ENCODE measurements at regions not wholly inside any gene's neighbourhood (a gene's known extent, or its start where the extent isn't known, plus 50 kb on each side); places are given as distances from the start of the nearest gene placed in this dataset.
"Not testable (repeated sequence)": the region's sequence is repeated elsewhere in the genome, so short reads cannot be mapped to it uniquely, and the experiment has no call there.

DNA sequence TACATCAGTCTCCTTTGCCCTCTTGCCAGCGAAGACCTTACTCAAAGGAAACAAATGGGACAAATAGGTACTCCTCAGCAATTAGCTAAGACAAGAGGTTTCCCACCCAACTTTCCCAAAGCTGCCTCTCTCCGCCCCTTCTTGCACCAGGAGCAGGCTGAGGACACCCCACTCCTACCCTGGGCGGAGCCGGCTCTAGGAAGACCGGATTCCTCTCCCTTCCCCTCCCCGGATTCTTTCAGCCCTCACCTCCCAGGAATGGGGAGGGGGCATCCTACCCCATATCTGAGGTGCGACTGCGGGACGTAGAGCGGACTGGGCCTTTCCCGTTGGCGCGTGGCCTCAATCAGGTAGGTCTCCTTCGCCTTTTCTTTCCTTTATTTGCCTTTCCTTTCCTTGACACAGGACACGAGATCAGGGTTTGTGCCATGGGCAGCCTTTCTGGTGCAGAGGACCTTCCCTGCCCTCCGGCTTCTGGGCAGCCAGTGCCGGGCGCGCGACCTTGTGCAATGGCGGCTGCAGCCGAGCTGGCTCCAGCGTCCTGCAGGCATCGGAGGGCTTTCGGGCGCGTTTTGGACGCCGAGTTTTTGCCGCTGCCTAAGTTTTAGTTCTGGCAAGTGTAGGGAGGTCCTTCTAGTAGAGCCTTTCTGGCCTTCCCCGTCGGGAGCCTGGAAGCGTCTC is 279.9 kb downstream of the PLS3 start:
- not testable (repeated sequence) for DNase-seq (ENCODE audit: low spot score)

- DNase-seq (ENCODE audit: low spot score): not testable (repeated sequence)
Measured at GRCh38 chrX:115850986-115851385, 290.0 kb downstream of the PLS3 start.

DNA sequence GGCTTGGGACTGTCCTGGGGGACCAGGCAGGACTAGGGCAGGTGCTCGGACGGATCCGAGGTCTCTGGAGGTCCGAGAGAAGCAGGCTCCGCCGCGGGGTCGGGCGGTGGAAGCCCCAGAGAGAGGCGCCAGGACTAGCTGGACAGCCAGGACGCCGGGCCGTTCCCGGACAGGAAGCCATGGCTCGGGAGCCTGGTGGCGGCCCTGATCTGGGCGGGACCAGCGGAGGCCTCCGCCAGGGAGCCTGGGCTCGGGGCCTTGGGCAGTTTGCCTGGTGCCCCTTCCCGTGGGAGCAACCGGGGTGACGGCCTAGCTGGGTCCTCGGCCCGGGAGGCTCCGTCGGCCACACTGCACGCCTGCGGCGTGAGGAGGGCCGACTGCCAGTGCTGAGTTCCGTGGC is 292.3 kb downstream of the PLS3 start:
- DNase-seq (ENCODE audit: low spot score): not testable (repeated sequence)

DNA sequence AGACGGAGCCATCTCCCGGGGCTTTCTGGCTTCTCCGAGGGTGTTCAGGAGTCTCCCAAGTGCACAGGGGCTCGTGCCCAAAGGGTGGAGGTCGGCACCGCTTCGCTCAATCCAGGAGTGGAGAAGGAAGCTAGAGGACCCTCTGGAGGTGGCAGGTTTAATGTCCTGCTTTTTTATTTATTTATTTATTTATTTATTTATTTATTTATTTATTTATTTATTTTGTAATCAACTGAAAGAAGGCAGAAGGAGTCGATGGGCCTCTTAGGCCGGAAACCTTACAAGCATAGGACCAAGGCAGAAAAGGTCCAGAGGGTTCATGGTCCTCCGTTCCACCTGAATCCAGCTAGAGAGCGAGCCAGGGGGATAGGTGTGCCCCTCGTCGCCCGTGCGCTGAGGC is 289.4 kb upstream of the AGTR2 start:
- not testable (repeated sequence) for DNase-seq (ENCODE audit: low spot score)

DNA sequence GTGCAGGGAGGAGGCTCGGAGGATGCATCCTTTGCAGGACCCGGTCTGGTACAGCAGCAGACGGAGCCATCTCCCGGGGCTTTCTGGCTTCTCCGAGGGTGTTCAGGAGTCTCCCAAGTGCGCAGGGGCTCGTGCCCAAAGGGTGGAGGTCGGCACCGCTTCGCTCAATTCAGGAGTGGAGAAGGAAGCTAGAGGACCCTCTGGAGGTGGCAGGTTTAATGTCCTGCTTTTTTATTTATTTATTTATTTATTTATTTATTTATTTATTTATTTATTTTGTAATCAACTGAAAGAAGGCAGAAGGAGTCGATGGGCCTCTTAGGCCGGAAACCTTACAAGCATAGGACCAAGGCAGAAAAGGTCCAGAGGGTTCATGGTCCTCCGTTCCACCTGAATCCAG is 286.4 kb upstream of the AGTR2 start:
- DNase-seq (ENCODE audit: low spot score): not testable (repeated sequence)

DNA sequence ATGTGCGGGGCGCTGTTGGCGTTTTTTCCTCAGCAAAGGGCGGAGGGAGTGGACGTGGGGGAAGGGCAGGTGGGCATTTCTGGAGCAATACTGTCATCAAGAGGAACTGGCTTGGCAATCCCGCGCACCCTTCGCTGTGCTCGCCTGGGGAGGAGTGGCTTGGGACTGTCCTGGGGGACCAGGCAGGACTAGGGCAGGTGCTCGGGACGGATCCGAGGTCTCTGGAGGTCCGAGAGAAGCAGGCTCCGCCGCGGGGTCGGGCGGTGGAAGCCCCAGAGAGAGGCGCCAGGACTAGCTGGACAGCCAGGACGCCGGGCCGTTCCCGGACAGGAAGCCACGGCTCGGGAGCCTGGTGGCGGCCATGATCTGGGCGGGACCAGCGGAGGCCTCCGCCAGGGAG is 282.5 kb upstream of the AGTR2 start:
- peak; percentile 54 for DNase-seq (ENCODE audit: low spot score)

DNA sequence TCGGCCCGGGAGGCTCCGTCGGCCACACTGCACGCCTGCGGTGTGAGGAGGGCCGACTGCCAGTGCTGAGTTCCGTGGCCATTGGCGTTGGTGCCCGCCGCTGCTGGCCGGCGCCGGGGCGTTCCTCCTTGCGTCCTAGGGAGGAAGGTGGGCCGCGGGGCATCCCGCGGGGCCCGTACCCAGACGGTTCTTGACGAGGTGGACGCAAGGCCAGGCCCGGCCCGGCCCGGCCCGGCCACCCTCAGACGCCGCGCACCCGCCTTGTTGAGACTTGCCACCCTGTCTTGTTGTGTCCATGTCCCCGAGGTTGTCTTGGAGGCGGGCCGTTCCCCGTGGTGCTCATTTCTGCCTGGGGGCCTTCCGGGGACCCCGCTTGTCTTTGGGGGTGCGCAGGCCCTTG is 282.0 kb upstream of the AGTR2 start:
- not testable (repeated sequence) for DNase-seq (ENCODE audit: low spot score)

DNA sequence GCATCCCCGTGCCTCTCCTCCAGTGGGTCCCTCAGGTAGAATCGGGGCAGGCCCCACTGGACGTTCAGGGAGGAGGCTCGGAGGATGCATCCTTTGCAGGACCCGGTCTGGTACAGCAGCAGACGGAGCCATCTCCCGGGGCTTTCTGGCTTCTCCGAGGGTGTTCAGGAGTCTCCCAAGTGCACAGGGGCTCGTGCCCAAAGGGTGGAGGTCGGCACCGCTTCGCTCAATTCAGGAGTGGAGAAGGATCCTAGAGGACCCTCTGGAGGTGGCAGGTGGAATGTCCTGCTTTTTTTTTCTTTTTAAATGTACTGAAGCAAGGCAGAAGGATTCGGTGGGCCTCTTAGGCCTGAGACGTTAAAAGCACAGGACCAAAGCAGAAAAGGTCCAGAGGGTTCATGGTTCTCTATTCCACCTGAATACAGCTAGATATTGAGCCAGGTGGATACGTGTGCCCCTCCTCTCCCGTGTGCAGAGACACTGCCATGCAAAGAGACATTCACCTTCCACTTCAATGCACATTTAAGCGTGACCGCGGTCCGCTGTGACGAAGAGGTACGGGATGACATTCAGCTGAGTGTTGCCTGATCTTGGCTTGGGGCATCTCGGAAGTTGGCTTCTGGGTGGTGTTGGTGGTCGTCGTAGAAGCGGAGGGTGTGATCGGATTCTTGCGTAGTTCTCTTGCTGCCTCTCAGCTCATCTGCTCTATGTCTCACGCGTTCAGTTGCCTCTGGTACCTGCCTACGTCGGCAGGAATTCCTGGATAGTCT is 281.2 kb upstream of the AGTR2 start:
- no peak for DNase-seq (ENCODE audit: low spot score)

DNA sequence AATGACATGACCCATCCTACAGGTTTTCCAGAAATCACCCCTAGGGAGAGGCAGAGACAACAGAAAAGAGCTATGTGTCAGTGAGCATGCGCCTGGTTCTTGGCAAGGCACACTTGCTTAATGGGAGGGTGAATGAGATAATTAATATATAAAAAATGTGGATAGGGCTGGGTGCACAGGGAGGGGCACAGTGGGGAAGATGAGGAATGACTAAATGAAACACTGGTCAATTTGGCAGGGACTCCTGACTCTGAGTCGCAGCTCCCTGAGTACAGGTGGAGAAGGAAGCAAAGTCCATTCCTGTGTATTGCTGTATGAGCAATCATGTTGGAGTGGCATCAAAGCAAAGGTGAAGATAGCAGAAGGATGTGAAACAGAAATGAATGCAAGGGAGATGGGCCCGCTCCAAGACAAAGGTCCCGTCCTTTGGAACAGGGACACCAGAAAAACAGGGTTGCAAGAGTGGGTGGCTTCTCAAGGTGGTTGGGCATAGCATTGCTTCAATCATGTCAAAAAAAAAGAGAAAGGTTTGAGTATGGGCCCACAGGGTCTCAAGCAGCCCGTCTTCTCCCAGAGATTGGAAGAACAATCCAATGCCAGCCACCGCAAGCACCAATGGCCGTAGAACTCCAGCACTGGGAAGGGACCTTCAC is 278.4 kb upstream of the AGTR2 start:
- no peak for DNase-seq (ENCODE audit: low spot score)

DNA sequence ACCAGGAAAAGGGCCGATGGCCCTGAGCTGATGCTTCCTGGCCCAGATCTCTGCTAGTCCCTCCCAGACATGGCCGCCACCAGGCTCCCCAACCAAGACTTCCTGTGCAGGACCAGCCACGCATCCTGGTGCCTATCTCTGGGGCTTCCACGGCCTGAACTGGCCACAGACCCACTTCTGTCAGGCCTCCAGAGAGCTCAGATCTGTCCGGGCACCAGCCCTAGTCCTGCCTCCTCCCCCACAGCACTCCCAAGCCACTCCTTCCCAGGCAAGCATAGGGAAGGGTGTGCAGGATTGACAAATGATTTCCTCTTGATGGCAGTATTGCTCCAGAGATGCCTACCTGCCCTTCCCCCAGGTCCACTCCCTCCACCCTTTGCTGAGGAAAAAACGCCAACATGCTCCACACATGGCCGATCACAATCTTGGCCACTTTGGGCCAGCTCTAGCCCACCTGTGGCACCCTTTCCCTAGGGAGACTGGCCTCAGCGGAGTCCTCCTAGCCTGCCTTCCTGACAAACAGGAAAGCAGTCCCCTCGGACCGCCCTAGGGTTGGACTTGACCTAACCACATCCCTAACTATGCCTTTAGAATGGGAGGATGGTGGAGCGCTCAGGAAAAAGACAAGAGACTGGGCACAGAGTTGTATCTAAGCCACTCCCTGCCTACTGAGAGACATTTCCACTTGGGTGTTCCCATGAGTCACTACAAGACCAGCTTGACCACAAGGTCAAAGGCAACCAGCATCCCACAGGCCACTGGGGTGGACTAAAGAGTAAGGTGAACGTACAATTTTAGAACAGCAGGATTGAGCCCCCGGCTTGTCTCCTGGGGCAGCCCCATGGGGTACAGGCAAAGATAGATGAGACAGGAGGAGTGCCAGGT is 277.5 kb upstream of the AGTR2 start:
- peak; percentile 32 for DNase-seq (ENCODE audit: low spot score)

GRCh38 chrX:115894087-115894486 is 276.5 kb upstream of the AGTR2 start:
- peak; percentile 14 for DNase-seq (ENCODE audit: low spot score)

- DNase-seq (ENCODE audit: low spot score): no peak
Measured at GRCh38 chrX:115895678-115896329, 274.7 kb upstream of the AGTR2 start.

DNA sequence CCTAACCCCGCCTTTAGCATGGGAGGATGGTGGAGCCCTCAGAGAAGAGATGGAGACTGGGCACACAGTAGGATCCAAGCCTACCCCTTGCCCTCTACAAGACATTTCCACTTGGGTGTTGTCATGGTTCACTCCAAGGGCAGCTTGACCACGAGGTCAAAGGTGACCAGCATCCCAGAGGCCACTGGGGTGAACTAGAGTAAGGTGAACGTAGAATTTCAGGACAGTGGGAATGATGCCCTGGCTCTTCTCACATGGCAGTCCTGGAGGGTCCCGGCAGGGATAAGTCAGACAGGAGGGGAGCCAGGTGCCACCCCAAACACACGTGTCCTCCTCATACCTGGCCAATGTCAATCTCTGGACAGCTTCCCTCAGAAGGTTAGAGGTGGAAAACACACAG is 274.2 kb upstream of the AGTR2 start:
- DNase-seq (ENCODE audit: low spot score): no peak

DNA sequence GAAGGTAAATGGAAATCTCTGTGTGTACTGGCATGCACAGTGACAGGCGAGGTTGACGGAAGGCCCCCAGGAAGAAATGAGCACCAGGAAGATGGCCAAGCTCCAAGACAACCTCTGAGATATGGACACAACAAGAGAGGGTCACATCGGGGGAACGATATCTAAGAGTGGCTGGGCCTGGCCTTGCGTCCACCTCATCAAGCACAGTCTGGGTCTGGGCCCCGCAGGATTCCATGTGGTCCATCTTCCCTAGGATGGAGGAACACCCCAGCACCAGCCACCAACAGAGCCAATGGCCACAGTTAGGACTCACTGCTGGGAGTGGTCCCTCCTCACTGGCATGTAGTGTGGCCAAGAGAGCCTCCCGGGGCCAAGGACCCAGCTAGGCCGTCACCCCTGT is 272.6 kb upstream of the AGTR2 start:
- no peak for DNase-seq (ENCODE audit: low spot score)

GRCh38 chrX:115898382-115899001 is 272.1 kb upstream of the AGTR2 start:
- DNase-seq (ENCODE audit: low spot score): peak; percentile 15

DNA sequence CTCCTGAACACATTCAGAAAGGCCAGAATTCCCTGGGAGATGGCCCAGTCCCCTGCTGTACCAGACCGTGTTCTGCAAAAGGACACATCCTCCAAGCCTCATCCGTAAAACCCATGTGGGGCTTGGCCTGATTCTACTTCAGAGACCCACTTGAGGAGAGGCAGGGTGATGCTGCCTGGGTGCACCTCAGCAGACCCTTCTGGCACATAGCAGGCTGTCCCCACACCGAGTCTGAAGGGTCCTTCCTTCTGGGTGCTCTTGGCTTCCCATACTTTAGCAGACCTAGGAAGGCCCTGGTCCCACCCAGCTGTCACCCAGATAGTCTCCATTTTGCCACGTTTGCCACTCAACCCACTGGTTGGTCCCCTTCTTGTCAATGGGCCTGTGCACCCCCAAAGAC is 270.1 kb upstream of the AGTR2 start:
- DNase-seq (ENCODE audit: low spot score): no peak

- no peak for DNase-seq (ENCODE audit: low spot score)
Measured at GRCh38 chrX:115901241-115901640, 269.3 kb upstream of the AGTR2 start.

- no peak for DNase-seq (ENCODE audit: low spot score)
Measured at GRCh38 chrX:115902995-115903394, 267.5 kb upstream of the AGTR2 start.

- no peak for DNase-seq (ENCODE audit: low spot score)
Measured at GRCh38 chrX:115906276-115906675, 264.3 kb upstream of the AGTR2 start.

DNA sequence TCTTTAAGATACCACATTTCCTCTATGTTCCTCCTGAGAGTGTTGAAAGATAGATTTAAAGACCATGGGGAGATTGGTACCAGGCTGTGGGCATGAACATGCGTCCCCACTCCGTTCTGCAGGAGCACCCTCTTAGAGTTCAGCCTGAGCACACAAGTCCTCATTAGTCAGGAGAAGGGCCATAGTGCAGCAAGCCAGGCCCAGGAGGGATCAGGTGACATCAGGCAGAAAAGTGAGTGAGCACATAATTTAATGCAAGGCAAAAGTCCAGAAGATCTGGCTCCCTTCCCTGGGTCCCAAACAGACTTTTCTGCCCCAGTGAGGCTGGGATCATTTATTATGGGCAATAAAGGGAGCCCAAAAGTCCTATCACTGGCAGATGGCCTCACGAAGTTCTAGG is 263.7 kb upstream of the AGTR2 start:
- DNase-seq (ENCODE audit: low spot score): no peak

GRCh38 chrX:115909017-115909416 is 261.5 kb upstream of the AGTR2 start:
- DNase-seq (ENCODE audit: low spot score): no peak
